Activated T-cell treated with anti-CD3 and anti-CD28 coated beads, Interleukin-2, amount 50 U/mL, for 72 hours (primary cell): ENCODE measurements at regions not wholly inside any gene's neighbourhood (a gene's known extent, or its start where the extent isn't known, plus 50 kb on each side); places are given as distances from the start of the nearest gene placed in this dataset.

Experiments used
- ATAC-seq, 2 donors: fragments of 150-1000 bp; cut with Tn5 transposase; replicated peaks in 1 of 2; 2 replicates each; pipeline ENCODE4 v1.10.0; 2021; ENCODE audit warnings: moderate library complexity in 2 of 2, mild to moderate bottlenecking in 1 of 2
- DNase-seq, 2 donors: peaks; one replicate each; pipeline ENCODE4 v3.0.0; 2021 to 2022; ENCODE audit warnings: mixed read lengths in 1 of 2
- H3K27ac Mint-ChIP-seq: one replicate; pipeline ENCODE4 v1.8.0; 2022; ENCODE audit warnings: mild to moderate bottlenecking, moderate library complexity, mixed read lengths
- H3K27me3 Mint-ChIP-seq: one replicate; pipeline ENCODE4 v1.8.0; 2022; ENCODE audit warnings: low read depth, mixed read lengths
- H3K36me3 Mint-ChIP-seq, 2 donors: one replicate each; pipeline ENCODE4 v1.8.0; 2022; ENCODE audit warnings: mixed read lengths in 2 of 2, mild to moderate bottlenecking in 1 of 2; ENCODE audit not compliant: insufficient read depth in 2 of 2
- H3K4me1 Mint-ChIP-seq: one replicate; pipeline ENCODE4 v1.8.0; 2022; ENCODE audit warnings: low read depth, mixed read lengths
- H3K4me3 Mint-ChIP-seq, 2 donors: one replicate each; pipeline ENCODE4 v1.8.0; 2022; ENCODE audit warnings: mild to moderate bottlenecking in 2 of 2, mixed read lengths in 2 of 2, moderate library complexity in 2 of 2
- H3K9me3 Mint-ChIP-seq, 2 donors: one replicate each; pipeline ENCODE4 v1.8.0; 2022; ENCODE audit warnings: mixed read lengths in 2 of 2

- H3K9me3 Mint-ChIP-seq = no peaks in the 10 kb centered on the region
Measured at GRCh38 chr2:47315475-47315874, 53.6 kb upstream of the EPCAM start.

DNA sequence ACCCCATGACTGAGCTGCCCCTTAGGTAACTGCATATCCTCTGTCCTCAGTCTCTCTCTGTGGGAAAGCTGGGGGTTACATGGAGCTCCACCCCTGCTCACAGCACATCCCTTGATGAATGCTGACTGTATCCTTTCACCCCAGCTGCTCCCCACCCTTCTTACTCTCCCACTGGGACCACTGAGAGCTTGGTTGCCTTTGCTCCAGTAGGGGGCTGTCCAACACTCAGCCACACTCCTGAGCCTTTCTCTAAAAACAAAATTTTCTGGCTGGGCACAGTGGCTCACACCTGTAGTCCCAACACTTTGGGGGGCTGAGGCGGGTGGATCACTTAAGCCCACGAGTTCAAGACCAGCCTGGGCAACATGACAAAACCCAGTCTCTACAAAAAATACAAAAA lies 55.4 kb upstream of the EPCAM start:
- Mint-ChIP-seq H3K9me3 (no peaks in the 10 kb centered on the region), H3K4me1 (no peaks in the 10 kb centered on the region), H3K27me3 (no peaks in the 10 kb centered on the region), H3K27ac (no peak overlapping the region), H3K4me3 (no peak overlapping the region), H3K36me3 (no peaks in the 10 kb centered on the region)
- DNase-seq (no peak), ATAC-seq (no peak)

More at GRCh38 chr2:47315475-47315874, 53.6 kb upstream of the EPCAM start:
- H3K27ac Mint-ChIP-seq = no peak overlapping the region
- peaks cover 4% of the 10 kb centered on the region for H3K27me3 Mint-ChIP-seq
- H3K4me3 Mint-ChIP-seq = no peak overlapping the region
- H3K36me3 Mint-ChIP-seq = no peaks in the 10 kb centered on the region
- DNase-seq = no peak
- H3K4me1 Mint-ChIP-seq = no peaks in the 10 kb centered on the region
- no peak for ATAC-seq

DNA sequence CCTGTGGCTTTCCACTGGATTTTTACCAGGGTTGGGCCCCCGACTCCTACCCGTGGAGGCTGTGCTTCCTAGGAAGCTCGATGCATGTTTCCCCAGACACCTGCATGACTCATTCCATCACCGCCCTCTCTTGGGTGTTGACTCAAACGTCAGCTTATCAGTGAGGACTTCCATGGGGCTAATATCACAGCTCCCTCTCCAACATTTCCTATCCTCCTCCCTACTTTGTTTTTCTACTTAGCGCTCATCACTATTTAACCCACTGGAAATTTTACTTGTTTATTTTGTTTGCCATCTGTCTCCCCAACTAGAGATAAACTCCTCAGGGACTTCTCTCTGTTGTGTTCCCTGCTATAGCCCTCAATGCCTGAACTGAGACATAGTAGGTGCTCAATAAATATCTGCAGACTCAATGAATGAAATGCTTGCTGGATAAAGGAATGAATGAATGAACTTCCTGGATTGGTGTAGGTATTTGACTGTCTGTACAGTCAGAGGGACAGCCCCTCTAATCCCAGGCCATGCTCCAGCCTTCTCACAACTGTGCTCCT lies 55.9 kb upstream of the EPCAM start:
- ATAC-seq (no peak), DNase-seq (no peak)
- H3K4me3 Mint-ChIP-seq = no peak overlapping the region
- no peaks in the 10 kb centered on the region for H3K36me3 Mint-ChIP-seq
- no peaks in the 10 kb centered on the region for H3K27me3 Mint-ChIP-seq
- no peak overlapping the region for H3K27ac Mint-ChIP-seq
- no peaks in the 10 kb centered on the region for H3K4me1 Mint-ChIP-seq
- H3K9me3 Mint-ChIP-seq = no peaks in the 10 kb centered on the region

- no peaks in the 10 kb centered on the region for H3K27me3 Mint-ChIP-seq
- H3K9me3 Mint-ChIP-seq = no peaks in the 10 kb centered on the region
Measured at GRCh38 chr2:47312491-47312850, 56.6 kb upstream of the EPCAM start.

DNA sequence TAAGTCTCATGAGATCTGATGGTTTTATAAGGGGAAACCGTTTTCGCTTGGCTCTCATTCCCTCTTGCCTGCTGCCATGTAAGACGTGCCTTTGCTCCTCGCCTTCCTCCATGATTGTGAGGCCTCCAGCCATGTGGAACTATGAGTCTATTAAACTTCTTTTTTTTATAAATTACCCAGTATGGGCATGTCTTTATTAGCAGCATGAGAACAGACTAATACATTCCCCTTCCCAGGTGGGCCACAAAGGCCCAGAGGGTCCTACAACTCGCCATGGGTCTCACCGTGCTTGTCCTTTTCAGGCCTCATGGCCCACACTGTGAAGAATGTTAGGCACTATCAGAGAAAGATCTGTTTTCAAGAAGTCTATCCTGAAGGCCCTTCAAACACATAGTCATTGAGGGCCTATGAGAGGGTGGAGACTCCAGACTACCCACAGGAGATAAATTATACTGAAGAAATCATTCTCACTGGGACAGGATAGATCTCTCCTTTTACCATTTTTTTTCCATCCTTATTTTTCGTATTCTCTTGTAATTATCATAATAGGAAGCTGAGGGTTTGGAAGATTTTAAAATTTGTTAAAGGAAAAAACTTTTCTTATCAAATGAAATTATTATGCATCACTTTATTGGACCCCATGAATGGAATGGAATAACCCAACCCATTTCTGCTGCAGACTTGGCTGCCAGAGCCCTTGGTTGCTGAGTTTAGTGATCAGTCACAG lies 57.2 kb upstream of the EPCAM start:
- Mint-ChIP-seq H3K36me3 (no peaks in the 10 kb centered on the region), H3K27me3 (no peaks in the 10 kb centered on the region), H3K27ac (no peak overlapping the region), H3K4me1 (no peaks in the 10 kb centered on the region), H3K9me3 (no peaks in the 10 kb centered on the region), H3K4me3 (no peak overlapping the region)
- no peak for DNase-seq
- ATAC-seq = no peak

More at GRCh38 chr2:47312491-47312850, 56.6 kb upstream of the EPCAM start:
- ATAC-seq (no peak), DNase-seq (no peak)
- no peaks in the 10 kb centered on the region for H3K36me3 Mint-ChIP-seq
- no peaks in the 10 kb centered on the region for H3K4me1 Mint-ChIP-seq
- no peak overlapping the region for H3K4me3 Mint-ChIP-seq
- no peak overlapping the region for H3K27ac Mint-ChIP-seq

- DNase-seq (no peak), ATAC-seq (no peak)
- Mint-ChIP-seq H3K4me1 (no peaks in the 10 kb centered on the region), H3K36me3 (no peaks in the 10 kb centered on the region), H3K27me3 (no peaks in the 10 kb centered on the region), H3K27ac (no peak overlapping the region), H3K4me3 (no peak overlapping the region), H3K9me3 (no peaks in the 10 kb centered on the region)
Measured at GRCh38 chr2:47310801-47311560, 58.1 kb upstream of the EPCAM start.

DNA sequence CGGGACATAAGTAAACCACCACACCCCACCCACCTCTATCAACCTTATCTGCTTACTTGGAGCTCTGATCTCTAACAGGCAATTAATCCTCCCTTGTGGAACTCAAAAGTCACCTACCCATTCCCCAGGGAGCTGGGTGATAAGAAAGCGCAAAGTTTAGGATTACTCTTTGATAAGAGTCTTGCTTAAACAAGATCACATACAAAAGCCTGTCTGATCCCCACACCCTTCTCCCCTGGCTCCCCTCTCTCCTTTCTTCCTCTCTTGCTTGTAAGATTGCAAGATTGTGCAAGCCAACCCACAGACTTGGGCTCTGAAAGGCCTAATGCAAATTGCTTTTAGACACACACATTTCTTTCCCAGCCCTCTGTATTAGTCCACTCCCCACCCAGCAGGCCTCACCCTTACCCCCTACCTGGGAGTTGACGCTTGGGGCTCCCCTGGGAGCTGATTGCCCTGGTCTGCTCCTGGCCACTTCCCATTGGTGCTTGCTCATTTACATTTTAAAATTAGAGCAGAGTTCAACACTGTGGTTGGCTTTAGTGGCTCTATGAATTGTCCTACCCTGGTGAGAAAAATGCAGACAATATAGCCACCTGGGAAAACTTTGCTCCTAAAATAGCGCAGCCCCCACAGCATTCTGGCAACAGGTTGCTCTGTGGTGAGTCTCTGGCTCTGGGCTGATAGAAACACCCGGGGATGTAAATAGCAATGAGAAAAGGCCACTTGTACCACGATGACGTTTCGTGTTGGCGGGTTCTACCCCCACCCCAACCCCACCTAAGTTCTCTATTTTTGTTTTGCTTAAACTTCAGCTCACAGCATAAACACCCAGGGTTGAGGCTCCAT lies 58.9 kb upstream of the EPCAM start:
- no peak for DNase-seq
- H3K4me3 Mint-ChIP-seq = no peak overlapping the region
- ATAC-seq = no peak
- no peaks in the 10 kb centered on the region for H3K36me3 Mint-ChIP-seq
- H3K27ac Mint-ChIP-seq = no peak overlapping the region
- no peaks in the 10 kb centered on the region for H3K4me1 Mint-ChIP-seq
- H3K27me3 Mint-ChIP-seq = no peaks in the 10 kb centered on the region
- H3K9me3 Mint-ChIP-seq = no peaks in the 10 kb centered on the region

DNA sequence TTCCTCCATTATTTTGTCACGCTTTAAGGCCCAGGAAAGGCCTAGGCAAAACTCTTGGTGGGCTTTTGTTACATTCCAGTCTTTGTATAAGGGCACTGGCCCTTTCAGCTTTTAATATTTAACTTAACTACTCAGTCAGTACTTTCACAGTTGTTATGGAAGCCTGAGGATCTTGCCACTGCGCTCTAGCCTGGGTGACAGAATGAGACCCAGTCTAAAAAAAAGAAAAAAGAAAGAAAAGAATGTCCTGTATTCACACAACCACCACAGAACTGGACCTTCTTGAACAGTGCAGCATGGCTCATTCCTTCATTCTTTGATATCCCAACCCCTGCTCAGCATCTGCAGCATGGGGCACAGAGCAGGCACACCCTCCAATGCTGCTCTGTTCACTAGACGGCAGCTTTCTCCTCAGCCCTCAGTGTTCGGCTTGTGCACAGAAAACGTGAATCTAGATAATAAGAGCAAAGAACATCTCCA lies 59.6 kb upstream of the EPCAM start:
- H3K4me1 Mint-ChIP-seq = no peaks in the 10 kb centered on the region
- no peak for DNase-seq
- ATAC-seq = no peak
- no peaks in the 10 kb centered on the region for H3K27me3 Mint-ChIP-seq
- H3K4me3 Mint-ChIP-seq = no peak overlapping the region
- H3K27ac Mint-ChIP-seq = no peak overlapping the region
- no peaks in the 10 kb centered on the region for H3K9me3 Mint-ChIP-seq
- no peaks in the 10 kb centered on the region for H3K36me3 Mint-ChIP-seq

DNA sequence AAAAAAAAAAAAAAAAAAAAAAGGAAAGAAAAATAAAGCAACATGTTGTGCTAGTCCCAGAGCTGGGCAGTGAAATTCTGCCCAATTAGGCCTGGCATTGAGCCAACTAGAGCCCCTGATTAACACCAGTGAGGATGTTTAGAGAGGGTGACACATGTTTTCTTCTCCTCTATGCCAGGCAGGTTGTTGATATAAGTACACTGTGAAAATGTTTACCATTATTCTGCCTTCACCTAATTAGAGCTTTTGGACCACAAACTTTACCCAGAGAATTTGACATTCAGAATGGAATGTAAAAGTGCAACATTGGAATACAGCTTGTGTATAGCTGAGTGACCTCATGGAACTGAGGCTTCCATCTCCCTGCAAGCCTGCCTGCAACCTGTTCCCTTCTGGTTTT lies 62.0 kb upstream of the EPCAM start:
- no peak for DNase-seq
- H3K4me3 Mint-ChIP-seq = no peak overlapping the region
- peaks cover 4% of the 10 kb centered on the region for H3K27me3 Mint-ChIP-seq
- H3K4me1 Mint-ChIP-seq = no peaks in the 10 kb centered on the region
- ATAC-seq = no peak
- no peaks in the 10 kb centered on the region for H3K9me3 Mint-ChIP-seq
- no peak overlapping the region for H3K27ac Mint-ChIP-seq
- H3K36me3 Mint-ChIP-seq = no peaks in the 10 kb centered on the region

- Mint-ChIP-seq H3K9me3 (no peaks in the 10 kb centered on the region), H3K36me3 (no peaks in the 10 kb centered on the region), H3K4me1 (no peaks in the 10 kb centered on the region), H3K27ac (no peak overlapping the region), H3K4me3 (no peak overlapping the region), H3K27me3 (peaks cover 8% of the 10 kb centered on the region)
- ATAC-seq (no peak), DNase-seq (no peak)
Measured at GRCh38 chr2:47304654-47305053, 64.5 kb upstream of the EPCAM start.

DNA sequence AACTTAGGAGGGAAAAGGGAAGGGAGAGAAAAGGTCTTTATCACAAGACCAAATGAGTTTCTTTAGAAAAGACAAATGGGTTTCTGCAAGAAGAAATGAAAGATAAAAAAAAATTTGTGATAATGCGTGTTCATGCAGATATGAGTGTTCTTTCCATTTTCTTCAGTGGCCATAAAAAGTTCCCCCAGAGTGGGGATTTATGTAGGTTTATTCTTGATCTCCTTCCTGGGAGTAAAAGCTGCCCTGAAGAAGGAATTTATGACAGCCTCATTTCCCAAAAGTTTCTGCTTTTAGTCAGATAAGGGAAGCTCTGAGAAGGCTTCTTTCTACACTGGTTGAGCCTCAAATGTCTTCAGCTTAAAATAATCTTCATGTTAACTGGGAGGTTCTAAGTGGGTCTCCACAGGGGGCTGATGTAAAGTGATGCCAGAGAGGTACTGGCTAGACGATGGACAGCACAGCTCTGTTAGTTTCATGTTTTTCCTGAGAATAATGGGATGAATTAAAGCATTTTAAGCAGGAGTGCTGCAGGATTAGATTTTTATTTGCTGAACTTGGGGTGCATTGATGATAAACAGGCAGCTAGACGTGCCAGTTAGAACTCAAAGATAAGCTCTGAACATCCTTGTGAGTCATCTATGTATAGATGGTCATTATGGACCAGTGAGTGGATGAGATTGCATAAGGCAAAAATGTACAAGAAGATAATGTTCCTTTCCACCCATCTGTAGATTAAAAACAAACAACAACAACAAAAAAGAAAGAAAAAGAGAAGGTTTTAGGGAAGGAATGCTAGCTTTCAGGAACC lies 65.6 kb upstream of the EPCAM start:
- H3K27ac Mint-ChIP-seq = no peak overlapping the region
- H3K4me1 Mint-ChIP-seq = no peaks in the 10 kb centered on the region
- H3K36me3 Mint-ChIP-seq = no peaks in the 10 kb centered on the region
- H3K4me3 Mint-ChIP-seq = no peak overlapping the region
- H3K27me3 Mint-ChIP-seq = peaks cover 8% of the 10 kb centered on the region
- ATAC-seq = no peak
- no peaks in the 10 kb centered on the region for H3K9me3 Mint-ChIP-seq
- no peak for DNase-seq

DNA sequence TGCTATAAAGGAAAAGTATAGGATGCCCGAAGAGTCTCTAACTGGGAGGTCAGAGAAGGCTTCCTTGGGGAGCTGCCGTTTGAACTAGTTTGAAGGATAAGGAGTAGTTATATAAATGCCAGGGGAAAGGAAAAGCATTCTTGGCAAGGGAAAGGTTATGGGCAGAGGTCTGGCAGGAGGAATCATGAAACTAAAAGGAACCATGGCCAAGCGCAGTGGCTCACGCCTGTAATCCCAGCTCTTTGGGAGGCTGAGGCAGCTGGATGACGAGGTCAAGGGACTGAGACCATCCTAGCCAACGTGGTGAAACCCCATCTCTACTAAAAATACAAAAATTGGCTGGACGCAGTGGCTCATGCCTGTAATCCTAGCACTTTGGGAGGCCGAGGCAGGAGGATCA lies 66.8 kb upstream of the EPCAM start:
- no peaks in the 10 kb centered on the region for H3K9me3 Mint-ChIP-seq
- peaks cover 8% of the 10 kb centered on the region for H3K27me3 Mint-ChIP-seq
- ATAC-seq = no peak

More for the DNA sequence above, 66.8 kb upstream of the EPCAM start:
- no peak for DNase-seq
- H3K36me3 Mint-ChIP-seq = no peaks in the 10 kb centered on the region
- no peaks in the 10 kb centered on the region for H3K4me1 Mint-ChIP-seq
- H3K4me3 Mint-ChIP-seq = no peak overlapping the region
- H3K27ac Mint-ChIP-seq = no peak overlapping the region
